GM19467 (cell line): ENCODE measurements at regions not wholly inside any gene's neighbourhood (a gene's known extent, or its start where the extent isn't known, plus 50 kb on each side); places are given as distances from the start of the nearest gene placed in this dataset.

Experiments used
- ATAC-seq: cut with Tn5 transposase; IDR thresholded peaks from one replicate; pipeline ENCODE4 v1.9.1; 2021; ENCODE audit warnings: mild to moderate bottlenecking, moderate library complexity; ENCODE audit not compliant: unreplicated experiment

- no peak for ATAC-seq
These were observed 111.7 kb downstream of the MYCN start for GRCh38 chr2:16051841-16052564.

- no peak for ATAC-seq
These were observed 110.6 kb downstream of the MYCN start for GRCh38 chr2:16050908-16051489.

GRCh38 chr2:16050261-16050907 is 110.0 kb downstream of the MYCN start:
- ATAC-seq, result no peak

- no peak for ATAC-seq
These were observed 109.1 kb downstream of the MYCN start for GRCh38 chr2:16049406-16049805.

- ATAC-seq, result no peak
These were observed 108.1 kb downstream of the MYCN start for GRCh38 chr2:16048466-16048865.

GRCh38 chr2:16047701-16048100 is 107.4 kb downstream of the MYCN start:
- no peak for ATAC-seq

GRCh38 chr2:16046649-16047048 is 106.3 kb downstream of the MYCN start:
- no peak for ATAC-seq

- no peak for ATAC-seq
These were observed 105.5 kb downstream of the MYCN start for GRCh38 chr2:16045653-16046352.

GRCh38 chr2:16044946-16045456 is 104.7 kb downstream of the MYCN start:
- no peak for ATAC-seq

- ATAC-seq, result no peak
These were observed 103.3 kb downstream of the MYCN start for GRCh38 chr2:16043627-16044026.

- no peak for ATAC-seq
These were observed 102.8 kb downstream of the MYCN start for GRCh38 chr2:16043192-16043591.

GRCh38 chr2:16042201-16042700 is 101.9 kb downstream of the MYCN start:
- no peak for ATAC-seq

GRCh38 chr2:16040271-16041010 is 100.1 kb downstream of the MYCN start:
- ATAC-seq, result no peak

- no peak for ATAC-seq
These were observed 99.5 kb downstream of the MYCN start for GRCh38 chr2:16039823-16040222.

- no peak for ATAC-seq
These were observed 98.7 kb downstream of the MYCN start for GRCh38 chr2:16039055-16039454.

GRCh38 chr2:16038621-16039020 is 98.3 kb downstream of the MYCN start:
- ATAC-seq, result no peak

- no peak for ATAC-seq
These were observed 97.6 kb downstream of the MYCN start for GRCh38 chr2:16037808-16038457.

- ATAC-seq, result no peak
These were observed 96.6 kb downstream of the MYCN start for GRCh38 chr2:16036951-16037350.

- ATAC-seq, result no peak
These were observed 95.7 kb downstream of the MYCN start for GRCh38 chr2:16035747-16036745.
